BJ (cell line): ENCODE measurements at regions not wholly inside any gene's neighbourhood (a gene's known extent, or its start where the extent isn't known, plus 50 kb on each side); places are given as distances from the start of the nearest gene placed in this dataset.

Source experiments
- CTCF ChIA-PET: fragments of 350-600 bp; formaldehyde crosslinking; extraction: SDS; loops from one replicate; lab custom pipeline; 2021; ENCODE audit warnings: antibody characterized with exemption, inconsistent platforms; lab: Yijun Ruan, JAX
- POLR2A ChIA-PET: fragments of 300-600 bp; sonication (Branson Sonifier 250); formaldehyde crosslinking; extraction: SDS; loops from one replicate; lab custom pipeline; 2021; ENCODE audit warnings: antibody characterized with exemption; lab: Charles Lee
- DNase-seq: peaks from one replicate; pipeline ENCODE4 v3.0.0-alpha.2; 2011; ENCODE audit warnings: low read depth
- H3K27me3 ChIP-seq: 2 replicates; pipeline ENCODE4 v1.6.0; 2011; ENCODE audit warnings: low read length; ENCODE audit not compliant: control insufficient read depth, insufficient read depth
- H3K36me3 ChIP-seq: 2 replicates; pipeline ENCODE4 v1.5.1; 2011; ENCODE audit warnings: low read length; ENCODE audit not compliant: control insufficient read depth, insufficient read depth
- H3K4me3 ChIP-seq: 2 replicates; pipeline ENCODE4 v1.5.1; 2011; ENCODE audit warnings: low read depth, mild to moderate bottlenecking, control low read depth, low read length
- CTCF ChIP-seq: IDR thresholded peaks from 2 replicates; pipeline ENCODE4 v1.5.1; 2011; ENCODE audit warnings: low read depth, mild to moderate bottlenecking, control low read depth, inconsistent platforms, low read length, moderate library complexity; ENCODE audit not compliant: insufficient read depth

GRCh38 chr3:152619691-152620090 lies 215.2 kb upstream of the P2RY1 start:
- H3K4me3 ChIP-seq = no peak overlapping the region
- TF ChIP-seq CTCF = no peak
- DNase-seq = no peak
- ChIA-PET CTCF (no interaction called here), POLR2A (no interaction called here)
- no peaks in the 10 kb centered on the region for H3K36me3 ChIP-seq
- no peaks in the 10 kb centered on the region for H3K27me3 ChIP-seq

- ChIA-PET POLR2A (no interaction called here), CTCF (no interaction called here)
- no peaks in the 10 kb centered on the region for H3K27me3 ChIP-seq
- H3K4me3 ChIP-seq = no peak overlapping the region
- no peaks in the 10 kb centered on the region for H3K36me3 ChIP-seq
- no peak for DNase-seq
- TF ChIP-seq CTCF = no peak
These were observed 214.5 kb upstream of the P2RY1 start for GRCh38 chr3:152620395-152620794.

- Histone ChIP-seq H3K36me3 (no peaks in the 10 kb centered on the region), H3K27me3 (no peaks in the 10 kb centered on the region), H3K4me3 (no peak overlapping the region)
- TF ChIP-seq CTCF = no peak
- ChIA-PET CTCF (interaction anchor here (0.6 kb wide), 1 partner anchor 1288 kb away, joined by 3 read pairs; no protein-coding TSS in a partner anchor), POLR2A (no interaction called here)
- DNase-seq = no peak
These were observed 213.7 kb upstream of the P2RY1 start for GRCh38 chr3:152621006-152621868.

GRCh38 chr3:152621967-152622810 lies 212.7 kb upstream of the P2RY1 start:
- POLR2A ChIA-PET = no interaction called here
- CTCF ChIA-PET = interaction anchor here (0.6 kb wide), 1 partner anchor 1287 kb away, joined by 3 read pairs; no protein-coding TSS in a partner anchor
- no peak for DNase-seq
- no peak overlapping the region for H3K4me3 ChIP-seq
- H3K36me3 ChIP-seq = no peaks in the 10 kb centered on the region
- no peaks in the 10 kb centered on the region for H3K27me3 ChIP-seq
- no peak for TF ChIP-seq CTCF

- POLR2A ChIA-PET = no interaction called here
- TF ChIP-seq CTCF = no peak
- H3K4me3 ChIP-seq = no peak overlapping the region
- no peaks in the 10 kb centered on the region for H3K36me3 ChIP-seq
- no peak for DNase-seq
- no peaks in the 10 kb centered on the region for H3K27me3 ChIP-seq
- CTCF ChIA-PET = no interaction called here
These were observed 212.1 kb upstream of the P2RY1 start for GRCh38 chr3:152622811-152623167.
